ENCODE measurements at regions not wholly inside any gene's neighbourhood (a gene's known extent, or its start where the extent isn't known, plus 50 kb on each side); places are given as distances from the start of the nearest gene placed in this dataset.

- TF ChIP-seq POLR2A (IDR thresholded peaks at IDR 0.05): no peak
- no peak for TF ChIP-seq CTCF (IDR thresholded peaks at IDR 0.05)
Measured at GRCh38 chr6:71236926-71237434, 51.6 kb upstream of the OGFRL1 start.

Measured in body of pancreas (tissue), 4 donors.